Neural cell (in vitro differentiated cells): ENCODE measurements at regions not wholly inside any gene's neighbourhood (a gene's known extent, or its start where the extent isn't known, plus 50 kb on each side); places are given as distances from the start of the nearest gene placed in this dataset.

ENCODE experiments used
- EP300 ChIP-seq: fragments of 450-650 bp; conservative IDR thresholded peaks from 2 replicates; pipeline ENCODE4 v1.6.1; 2014; ENCODE audit warnings: antibody characterized with exemption, mild to moderate bottlenecking, moderate library complexity; ENCODE audit not compliant: poor library complexity, severe bottlenecking
- EZH2 ChIP-seq: fragments of 200-600, 300-800 bp; shearing (Covaris generic), sonication (generic); IDR thresholded peaks from 2 replicates; pipeline ENCODE4 v1.6.1; 2014; ENCODE audit warnings: antibody characterized with exemption, low read length, borderline replicate concordance, mild to moderate bottlenecking; ENCODE audit not compliant: insufficient read depth, poor library complexity, severe bottlenecking
- POLR2AphosphoS5 ChIP-seq: IDR thresholded peaks from 2 replicates; pipeline ENCODE4 v1.6.1; 2012
- RAD21 ChIP-seq: fragments of 450-650 bp; conservative IDR thresholded peaks from 2 replicates; pipeline ENCODE4 v1.6.1; 2014; ENCODE audit warnings: antibody characterized with exemption, mild to moderate bottlenecking, moderate library complexity
- TAF1 ChIP-seq: IDR thresholded peaks from 2 replicates; pipeline ENCODE4 v1.6.1; 2012; ENCODE audit warnings: low read depth
- TF ChIP-seq, protein P1 (sequence below): fragments of 450-650 bp; IDR thresholded peaks from 2 replicates; pipeline ENCODE4 v1.5.1; 2014; ENCODE audit warnings: antibody characterized with exemption, mild to moderate bottlenecking, moderate library complexity; ENCODE audit not compliant: poor library complexity, severe bottlenecking

DNA sequence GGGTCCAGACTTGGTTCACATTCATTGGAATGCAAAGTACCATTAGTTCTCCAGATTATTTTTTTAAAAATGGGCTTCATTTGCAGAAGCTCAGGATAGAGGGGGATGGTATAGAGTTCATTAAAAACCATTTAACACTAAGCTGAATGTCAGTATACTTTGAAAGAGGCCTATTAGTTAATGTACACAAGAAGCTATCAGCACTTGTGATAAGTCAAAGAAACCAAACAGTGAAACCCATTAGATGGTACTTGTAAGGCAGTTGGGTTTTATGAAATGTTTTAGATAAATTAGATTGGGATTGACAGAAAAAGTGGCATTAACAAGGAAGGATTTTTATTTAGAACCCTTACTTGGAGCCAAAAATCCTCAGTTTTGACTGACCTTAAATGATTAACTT lies 229.2 kb upstream of the MPDZ start:
- TF ChIP-seq POLR2AphosphoS5: no peak
- no peak for TF ChIP-seq EP300
- no peak for TF ChIP-seq EZH2
- TF ChIP-seq, protein P1, sequence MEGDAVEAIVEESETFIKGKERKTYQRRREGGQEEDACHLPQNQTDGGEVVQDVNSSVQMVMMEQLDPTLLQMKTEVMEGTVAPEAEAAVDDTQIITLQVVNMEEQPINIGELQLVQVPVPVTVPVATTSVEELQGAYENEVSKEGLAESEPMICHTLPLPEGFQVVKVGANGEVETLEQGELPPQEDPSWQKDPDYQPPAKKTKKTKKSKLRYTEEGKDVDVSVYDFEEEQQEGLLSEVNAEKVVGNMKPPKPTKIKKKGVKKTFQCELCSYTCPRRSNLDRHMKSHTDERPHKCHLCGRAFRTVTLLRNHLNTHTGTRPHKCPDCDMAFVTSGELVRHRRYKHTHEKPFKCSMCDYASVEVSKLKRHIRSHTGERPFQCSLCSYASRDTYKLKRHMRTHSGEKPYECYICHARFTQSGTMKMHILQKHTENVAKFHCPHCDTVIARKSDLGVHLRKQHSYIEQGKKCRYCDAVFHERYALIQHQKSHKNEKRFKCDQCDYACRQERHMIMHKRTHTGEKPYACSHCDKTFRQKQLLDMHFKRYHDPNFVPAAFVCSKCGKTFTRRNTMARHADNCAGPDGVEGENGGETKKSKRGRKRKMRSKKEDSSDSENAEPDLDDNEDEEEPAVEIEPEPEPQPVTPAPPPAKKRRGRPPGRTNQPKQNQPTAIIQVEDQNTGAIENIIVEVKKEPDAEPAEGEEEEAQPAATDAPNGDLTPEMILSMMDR: no peak
- no peak for TF ChIP-seq TAF1
- TF ChIP-seq RAD21: no peak
